Activated T-helper 17 cell treated with anti-CD3 and anti-CD28 coated beads, Interleukin-2, amount 50 U/mL, for 72 hours (primary cell): ENCODE measurements at regions not wholly inside any gene's neighbourhood (a gene's known extent, or its start where the extent isn't known, plus 50 kb on each side); places are given as distances from the start of the nearest gene placed in this dataset.

Experiments
- ATAC-seq: fragments of 150-1000 bp; cut with Tn5 transposase; replicated peaks from 2 replicates; pipeline ENCODE4 v1.10.0; 2021; ENCODE audit warnings: mild to moderate bottlenecking, moderate library complexity
- H3K27ac Mint-ChIP-seq: one replicate; pipeline ENCODE4 v1.8.0; 2022; ENCODE audit warnings: mixed read lengths
- H3K27me3 Mint-ChIP-seq: one replicate; pipeline ENCODE4 v1.8.0; 2022; ENCODE audit warnings: mixed read lengths
- H3K36me3 Mint-ChIP-seq: one replicate; pipeline ENCODE4 v1.8.0; 2022; ENCODE audit warnings: low read depth, mild to moderate bottlenecking, mixed read lengths
- H3K4me1 Mint-ChIP-seq: one replicate; pipeline ENCODE4 v1.8.0; 2022; ENCODE audit warnings: mixed read lengths
- H3K4me3 Mint-ChIP-seq: one replicate; pipeline ENCODE4 v1.8.0; 2022; ENCODE audit warnings: mild to moderate bottlenecking, mixed read lengths
- H3K9me3 Mint-ChIP-seq: one replicate; pipeline ENCODE4 v1.8.0; 2022; ENCODE audit warnings: mixed read lengths

DNA sequence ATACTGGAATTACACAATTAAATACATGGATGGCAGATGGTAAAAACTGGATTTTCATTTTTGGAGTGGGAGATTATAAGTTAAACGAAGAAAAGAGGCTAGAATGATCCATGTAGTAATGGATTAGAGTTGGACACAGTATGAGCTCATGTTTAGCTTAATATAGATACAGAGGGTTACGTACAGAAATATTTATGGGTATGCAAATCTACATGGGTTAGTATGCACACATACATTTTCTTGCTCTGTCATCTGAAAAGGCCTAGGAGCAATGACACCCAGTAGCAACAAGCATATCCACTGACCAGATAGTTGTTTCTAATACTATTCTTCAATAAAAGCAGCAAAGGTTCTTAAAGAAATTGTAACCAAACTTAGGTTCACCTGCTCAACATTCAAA lies 366.4 kb downstream of the SEMA3D start:
- Mint-ChIP-seq H3K4me3 (no peak overlapping the region), H3K36me3 (no peaks in the 10 kb centered on the region), H3K27me3 (no peaks in the 10 kb centered on the region), H3K4me1 (no peaks in the 10 kb centered on the region), H3K9me3 (peaks cover 8% of the 10 kb centered on the region), H3K27ac (no peak overlapping the region)
- ATAC-seq: no peak

DNA sequence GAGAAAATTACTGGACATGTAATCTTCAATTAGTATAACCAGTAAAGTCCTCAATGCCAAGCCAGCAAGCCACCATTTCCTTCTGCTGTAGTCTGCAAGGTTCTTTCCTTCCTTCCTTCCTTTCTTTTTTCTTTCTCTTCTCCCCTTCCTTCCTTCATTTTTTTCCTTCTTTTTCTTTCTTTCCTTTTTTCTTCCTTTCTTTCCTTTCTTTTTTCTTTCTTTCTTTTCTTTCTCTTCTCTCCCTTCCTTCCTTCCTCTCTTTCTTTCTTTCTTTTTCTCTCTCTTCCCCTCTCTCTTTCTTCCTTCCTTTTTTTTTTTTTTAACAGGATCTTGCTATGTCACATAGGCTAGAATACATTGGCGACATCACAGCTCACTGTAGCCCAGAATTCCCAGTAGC lies 369.8 kb downstream of the SEMA3D start:
- Mint-ChIP-seq H3K9me3 (no peaks in the 10 kb centered on the region), H3K27ac (no peak overlapping the region), H3K4me3 (no peak overlapping the region), H3K36me3 (no peaks in the 10 kb centered on the region), H3K4me1 (no peaks in the 10 kb centered on the region), H3K27me3 (no peaks in the 10 kb centered on the region)
- no peak for ATAC-seq

GRCh38 chr7:84813376-84813775 lies 373.5 kb downstream of the SEMA3D start:
- no peak for ATAC-seq
- peaks cover 6% of the 10 kb centered on the region for H3K9me3 Mint-ChIP-seq
- H3K4me1 Mint-ChIP-seq: no peaks in the 10 kb centered on the region
- no peak overlapping the region for H3K4me3 Mint-ChIP-seq
- H3K27me3 Mint-ChIP-seq: no peaks in the 10 kb centered on the region
- H3K27ac Mint-ChIP-seq: no peak overlapping the region
- H3K36me3 Mint-ChIP-seq: no peaks in the 10 kb centered on the region

DNA sequence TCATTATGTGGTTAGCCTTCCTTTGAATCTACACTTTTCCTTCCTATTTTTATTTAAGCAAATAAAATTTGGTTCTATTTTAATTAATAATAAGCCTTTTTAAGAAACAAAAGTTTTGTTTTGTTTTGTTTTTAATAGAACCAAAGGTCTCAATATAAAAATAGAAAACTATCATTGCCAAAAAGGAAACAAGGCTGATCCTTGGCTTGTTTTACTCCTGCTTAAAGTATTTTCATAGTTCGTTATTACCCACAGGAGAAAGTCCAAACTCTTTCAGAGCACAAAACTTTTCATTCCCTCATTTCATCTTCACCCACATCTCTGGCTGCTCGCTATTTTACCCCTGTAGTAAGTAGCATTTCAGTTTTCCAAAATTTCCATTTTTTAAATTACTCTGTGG lies 374.8 kb downstream of the SEMA3D start:
- H3K9me3 Mint-ChIP-seq: peaks cover 9% of the 10 kb centered on the region
- H3K4me1 Mint-ChIP-seq: no peaks in the 10 kb centered on the region
- H3K36me3 Mint-ChIP-seq: no peaks in the 10 kb centered on the region
- no peaks in the 10 kb centered on the region for H3K27me3 Mint-ChIP-seq
- no peak overlapping the region for H3K27ac Mint-ChIP-seq
- no peak for ATAC-seq
- no peak overlapping the region for H3K4me3 Mint-ChIP-seq

DNA sequence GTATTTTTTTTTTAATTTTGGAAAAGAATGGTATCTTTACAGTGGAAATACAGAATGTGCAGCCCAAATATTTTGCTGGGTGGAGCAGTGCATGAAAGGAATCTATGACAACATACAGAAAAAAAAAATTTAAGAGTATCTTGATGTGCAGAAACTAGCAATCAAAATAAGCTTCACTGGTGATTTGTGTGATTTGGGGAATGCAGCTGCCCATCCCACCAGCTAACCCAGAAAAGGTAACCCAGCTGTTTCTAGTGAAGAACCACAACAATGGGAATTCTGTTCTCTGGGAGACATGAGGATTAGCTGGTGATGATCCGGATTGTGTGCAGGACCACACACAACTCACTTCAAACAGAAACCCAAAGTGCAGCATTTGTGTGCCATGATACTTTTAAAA lies 375.5 kb downstream of the SEMA3D start:
- ATAC-seq: no peak
- no peak overlapping the region for H3K4me3 Mint-ChIP-seq
- H3K4me1 Mint-ChIP-seq: no peaks in the 10 kb centered on the region
- peaks cover 9% of the 10 kb centered on the region for H3K9me3 Mint-ChIP-seq
- no peaks in the 10 kb centered on the region for H3K27me3 Mint-ChIP-seq
- H3K27ac Mint-ChIP-seq: no peak overlapping the region
- H3K36me3 Mint-ChIP-seq: no peaks in the 10 kb centered on the region

DNA sequence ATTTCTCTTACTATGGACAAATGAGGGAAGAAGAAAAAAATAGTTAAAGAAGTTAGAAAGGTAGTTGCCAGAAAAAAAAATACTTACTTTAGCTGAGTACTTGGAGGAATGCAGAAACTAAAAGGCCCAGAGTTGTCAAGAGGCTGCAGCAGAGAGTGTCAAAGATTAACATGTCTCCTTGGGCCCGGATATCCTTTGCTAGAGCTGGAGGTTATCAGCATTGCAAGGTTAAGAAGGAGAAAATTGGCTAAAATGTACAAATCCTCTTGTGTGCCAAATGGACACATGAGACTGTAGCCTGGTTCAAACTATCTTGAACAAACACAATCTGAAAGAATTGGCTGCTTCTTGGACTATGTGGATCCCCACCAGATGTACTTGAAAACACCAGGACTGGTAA lies 377.0 kb downstream of the SEMA3D start:
- no peaks in the 10 kb centered on the region for H3K4me1 Mint-ChIP-seq
- ATAC-seq: no peak
- H3K36me3 Mint-ChIP-seq: no peaks in the 10 kb centered on the region

GRCh38 chr7:84803979-84804378 lies 382.9 kb downstream of the SEMA3D start:
- no peaks in the 10 kb centered on the region for H3K36me3 Mint-ChIP-seq
- ATAC-seq: no peak
- H3K27ac Mint-ChIP-seq: no peak overlapping the region
- H3K4me3 Mint-ChIP-seq: no peak overlapping the region
- H3K9me3 Mint-ChIP-seq: peaks cover 10% of the 10 kb centered on the region
- no peaks in the 10 kb centered on the region for H3K4me1 Mint-ChIP-seq
- no peaks in the 10 kb centered on the region for H3K27me3 Mint-ChIP-seq

More for the DNA sequence above, 377.0 kb downstream of the SEMA3D start:
- Mint-ChIP-seq H3K27ac (no peak overlapping the region), H3K4me3 (no peak overlapping the region), H3K9me3 (peaks cover 9% of the 10 kb centered on the region), H3K27me3 (no peaks in the 10 kb centered on the region)

GRCh38 chr7:84801396-84801795 lies 385.5 kb downstream of the SEMA3D start:
- Mint-ChIP-seq H3K27me3 (no peaks in the 10 kb centered on the region), H3K9me3 (peaks cover 12% of the 10 kb centered on the region), H3K4me3 (no peak overlapping the region), H3K27ac (no peak overlapping the region), H3K36me3 (no peaks in the 10 kb centered on the region), H3K4me1 (no peaks in the 10 kb centered on the region)
- no peak for ATAC-seq

DNA sequence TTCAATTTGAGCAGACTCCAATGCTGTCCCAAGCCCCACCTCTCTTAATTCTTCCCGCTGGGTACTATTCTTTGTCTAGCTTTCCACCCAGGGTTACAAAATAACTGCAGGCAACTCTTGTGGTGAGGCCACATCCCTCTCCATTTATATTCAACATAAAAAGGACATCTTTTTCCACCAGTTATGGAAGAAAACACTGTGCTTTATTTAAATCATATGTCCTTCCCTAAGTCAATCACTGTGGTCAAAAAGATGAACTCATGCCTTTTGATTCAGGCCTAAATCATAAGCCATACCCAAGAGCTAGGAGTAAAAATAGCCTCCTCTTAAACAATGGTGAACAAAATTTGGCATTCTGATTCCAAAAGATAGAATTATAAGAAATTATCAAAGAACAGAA lies 386.0 kb downstream of the SEMA3D start:
- Mint-ChIP-seq H3K4me1 (no peaks in the 10 kb centered on the region), H3K27me3 (no peaks in the 10 kb centered on the region), H3K4me3 (no peak overlapping the region), H3K9me3 (peaks cover 12% of the 10 kb centered on the region), H3K36me3 (no peaks in the 10 kb centered on the region), H3K27ac (no peak overlapping the region)
- no peak for ATAC-seq

- H3K27me3 Mint-ChIP-seq: no peaks in the 10 kb centered on the region
- H3K36me3 Mint-ChIP-seq: no peaks in the 10 kb centered on the region
- H3K9me3 Mint-ChIP-seq: peaks cover 12% of the 10 kb centered on the region
- H3K27ac Mint-ChIP-seq: no peak overlapping the region
- no peak for ATAC-seq
- no peak overlapping the region for H3K4me3 Mint-ChIP-seq
- no peaks in the 10 kb centered on the region for H3K4me1 Mint-ChIP-seq
Observed at GRCh38 chr7:84799106-84799505, 387.8 kb downstream of the SEMA3D start.

- Mint-ChIP-seq H3K9me3 (no peaks in the 10 kb centered on the region), H3K27ac (no peak overlapping the region), H3K36me3 (no peaks in the 10 kb centered on the region), H3K27me3 (no peaks in the 10 kb centered on the region), H3K4me1 (no peaks in the 10 kb centered on the region), H3K4me3 (no peak overlapping the region)
- no peak for ATAC-seq
Observed at GRCh38 chr7:84792231-84792893, 394.5 kb downstream of the SEMA3D start.

DNA sequence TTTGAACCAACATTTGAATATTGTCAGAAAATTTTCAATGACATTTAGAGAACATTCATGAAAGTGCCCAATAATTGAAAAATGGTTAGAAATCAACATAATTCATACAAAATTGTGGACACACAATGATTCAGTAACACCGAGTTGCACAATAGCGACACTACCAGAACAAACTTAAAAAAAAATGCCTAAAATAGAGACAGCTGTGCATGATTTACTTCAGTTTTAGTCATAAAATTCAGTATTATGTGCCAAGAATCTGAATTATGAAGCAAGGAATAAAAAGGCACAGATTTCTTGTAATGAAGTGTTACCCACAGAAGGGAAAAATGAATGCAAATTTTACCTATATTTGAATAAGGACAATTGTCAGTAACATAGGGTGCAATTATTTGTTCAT lies 396.0 kb downstream of the SEMA3D start:
- Mint-ChIP-seq H3K27ac (no peak overlapping the region), H3K4me1 (no peaks in the 10 kb centered on the region), H3K36me3 (no peaks in the 10 kb centered on the region), H3K27me3 (no peaks in the 10 kb centered on the region), H3K4me3 (no peak overlapping the region), H3K9me3 (no peaks in the 10 kb centered on the region)
- no peak for ATAC-seq

GRCh38 chr7:84786073-84786472 lies 400.8 kb downstream of the SEMA3D start:
- Mint-ChIP-seq H3K4me3 (no peak overlapping the region), H3K36me3 (no peaks in the 10 kb centered on the region), H3K4me1 (no peaks in the 10 kb centered on the region), H3K9me3 (no peaks in the 10 kb centered on the region), H3K27ac (no peak overlapping the region), H3K27me3 (no peaks in the 10 kb centered on the region)
- ATAC-seq: no peak

DNA sequence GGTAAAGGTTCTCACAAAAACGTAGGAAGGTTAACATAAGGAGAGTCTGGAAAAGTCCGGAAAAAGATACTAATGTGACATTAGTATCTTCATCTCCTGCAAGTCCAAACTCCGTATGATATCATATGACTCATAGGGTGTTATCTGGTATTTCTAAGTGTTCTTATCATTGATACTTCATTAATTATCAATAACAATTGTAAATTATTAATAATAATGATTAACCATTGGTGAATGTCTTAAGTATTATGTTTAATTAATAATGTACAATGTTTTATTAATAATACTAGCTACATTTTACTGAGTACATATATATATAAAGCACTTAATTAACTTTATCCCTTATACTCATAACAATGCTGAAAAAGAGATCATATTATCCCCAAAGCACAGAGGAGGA lies 402.4 kb downstream of the SEMA3D start:
- ATAC-seq: no peak
- no peak overlapping the region for H3K4me3 Mint-ChIP-seq
- H3K36me3 Mint-ChIP-seq: no peaks in the 10 kb centered on the region
- no peaks in the 10 kb centered on the region for H3K4me1 Mint-ChIP-seq
- H3K27me3 Mint-ChIP-seq: no peaks in the 10 kb centered on the region
- no peaks in the 10 kb centered on the region for H3K9me3 Mint-ChIP-seq
- no peak overlapping the region for H3K27ac Mint-ChIP-seq

- Mint-ChIP-seq H3K4me3 (no peak overlapping the region), H3K4me1 (no peaks in the 10 kb centered on the region), H3K9me3 (no peaks in the 10 kb centered on the region), H3K27ac (no peak overlapping the region), H3K36me3 (no peaks in the 10 kb centered on the region), H3K27me3 (no peaks in the 10 kb centered on the region)
- ATAC-seq: no peak
Observed at GRCh38 chr7:84783141-84783778, 403.6 kb downstream of the SEMA3D start.
